HEK293 (cell line): ENCODE measurements at regions not wholly inside any gene's neighbourhood (a gene's known extent, or its start where the extent isn't known, plus 50 kb on each side); places are given as distances from the start of the nearest gene placed in this dataset.
"Not testable (repeated sequence)": the region's sequence is repeated elsewhere in the genome, so short reads cannot be mapped to it uniquely, and the experiment has no call there.

Experiments used
- CTCF ChIA-PET: fragments of 350-600 bp; formaldehyde crosslinking; extraction: SDS; loops from one replicate; lab custom pipeline; 2021; ENCODE audit warnings: antibody characterized with exemption; lab: Yijun Ruan, JAX
- POLR2A ChIA-PET: fragments of 300-600 bp; formaldehyde crosslinking; extraction: SDS; loops from one replicate; lab custom pipeline; 2020; ENCODE audit warnings: antibody characterized with exemption, inconsistent platforms; lab: Yijun Ruan, JAX
- H3K27ac ChIP-seq: fragments of 200-500 bp; sonication (Bioruptor generic); 2 replicates; pipeline ENCODE4 v1.5.1; 2014; ENCODE audit warnings: low read depth, low read length, control low read depth, inconsistent platforms; ENCODE audit errors: extremely low read depth
- H3K36me3 ChIP-seq, 2 experiments: fragments of 200-500 bp in 1 of 2; sonication (Bioruptor generic) in 1 of 2; 1 replicate in 1 of 2; 2 replicates in 1 of 2; pipeline ENCODE4 v1.5.1; 2014 to 2017; ENCODE audit warnings: inconsistent platforms in 2 of 2, low read length in 2 of 2; ENCODE audit not compliant: control insufficient read depth in 2 of 2, insufficient read depth in 1 of 2
- H3K4me1 ChIP-seq: fragments of 200-500 bp; sonication (Bioruptor generic); 2 replicates; pipeline ENCODE4 v1.5.1; 2014; ENCODE audit warnings: mild to moderate bottlenecking, low read length, inconsistent platforms; ENCODE audit not compliant: control insufficient read depth, insufficient read depth
- H3K4me3 ChIP-seq: 2 replicates; pipeline ENCODE4 v1.5.1; 2011; ENCODE audit warnings: low read depth, mild to moderate bottlenecking, control low read depth, low read length, moderate library complexity
- H3K9me3 ChIP-seq: fragments of 200-500 bp; sonication (Bioruptor generic); 2 replicates; pipeline ENCODE4 v1.5.1; 2014; ENCODE audit warnings: low read depth, low read length, inconsistent platforms; ENCODE audit not compliant: control insufficient read depth, insufficient read depth
- GLI2 ChIP-seq: fragments of 450-650 bp; formaldehyde crosslinking; IDR thresholded peaks from 2 replicates; pipeline ENCODE4; 2017; ENCODE audit warnings: missing biosample characterization, missing genetic modification characterization, low read depth, borderline replicate concordance
- HIC1 ChIP-seq: fragments of 450-650 bp; formaldehyde crosslinking; IDR thresholded peaks from 2 replicates; pipeline ENCODE4 v1.5.1; 2016; ENCODE audit warnings: missing biosample characterization, missing genetic modification characterization
- OVOL3 ChIP-seq: fragments of 450-650 bp; formaldehyde crosslinking; IDR thresholded peaks from 2 replicates; pipeline ENCODE4 v1.5.1; 2016; ENCODE audit warnings: missing biosample characterization, missing genetic modification characterization
- SP3 ChIP-seq: fragments of 450-650 bp; formaldehyde crosslinking; IDR thresholded peaks from 2 replicates; pipeline ENCODE4 v1.5.1; 2016; ENCODE audit warnings: missing biosample characterization, missing genetic modification characterization
- ZNF146 ChIP-seq: fragments of 450-650 bp; formaldehyde crosslinking; IDR thresholded peaks from 2 replicates; pipeline ENCODE4 v1.5.1; 2016; ENCODE audit warnings: missing biosample characterization, missing genetic modification characterization
- ZNF324 ChIP-seq: fragments of 450-650 bp; formaldehyde crosslinking; IDR thresholded peaks from 2 replicates; pipeline ENCODE4 v1.5.1; 2016; ENCODE audit warnings: missing biosample characterization, missing genetic modification characterization
- ZNF335 ChIP-seq: fragments of 450-650 bp; formaldehyde crosslinking; conservative IDR thresholded peaks from 2 replicates; pipeline ENCODE4 v1.5.1; 2016; ENCODE audit warnings: missing biosample characterization, missing genetic modification characterization
- ZNF341 ChIP-seq: fragments of 450-650 bp; formaldehyde crosslinking; IDR thresholded peaks from 2 replicates; pipeline ENCODE4; 2016; ENCODE audit warnings: low read depth, missing biosample characterization, missing genetic modification characterization
- ZNF416 ChIP-seq: fragments of 450-650 bp; formaldehyde crosslinking; IDR thresholded peaks from 2 replicates; pipeline ENCODE4 v1.5.1; 2016; ENCODE audit warnings: missing biosample characterization, missing genetic modification characterization
- ZNF423 ChIP-seq: fragments of 450-650 bp; formaldehyde crosslinking; IDR thresholded peaks from 2 replicates; pipeline ENCODE4 v1.5.1; 2016; ENCODE audit warnings: missing biosample characterization, missing genetic modification characterization
- ZNF433 ChIP-seq: fragments of 450-650 bp; formaldehyde crosslinking; IDR thresholded peaks from 2 replicates; pipeline ENCODE4 v1.5.1; 2016; ENCODE audit warnings: missing biosample characterization, missing genetic modification characterization, low read depth
- ZNF600 ChIP-seq: fragments of 450-650 bp; formaldehyde crosslinking; IDR thresholded peaks from 2 replicates; pipeline ENCODE4 v1.5.1; 2016; ENCODE audit warnings: missing biosample characterization, missing genetic modification characterization
- ZNF707 ChIP-seq: fragments of 450-650 bp; formaldehyde crosslinking; IDR thresholded peaks from 2 replicates; pipeline ENCODE4 v1.5.1; 2016; ENCODE audit warnings: missing biosample characterization, missing genetic modification characterization
- ZNF830 ChIP-seq: fragments of 450-650 bp; IDR thresholded peaks from 2 replicates; pipeline ENCODE4 v1.5.0; 2018; ENCODE audit warnings: missing biosample characterization, missing genetic modification characterization, low read depth, mild to moderate bottlenecking, moderate library complexity
- TF ChIP-seq, protein P1 (sequence below): fragments of 450-650 bp; formaldehyde crosslinking; conservative IDR thresholded peaks from 2 replicates; pipeline ENCODE4 v1.5.1; 2016; ENCODE audit warnings: low read depth, missing biosample characterization, missing genetic modification characterization
- TF ChIP-seq, protein P2 (sequence below): fragments of 450-650 bp; formaldehyde crosslinking; IDR thresholded peaks from 2 replicates; pipeline ENCODE4 v1.5.1; 2016; ENCODE audit warnings: missing biosample characterization, missing genetic modification characterization, borderline replicate concordance
- TF ChIP-seq, protein P3 (sequence below): fragments of 450-650 bp; formaldehyde crosslinking; IDR thresholded peaks from 2 replicates; pipeline ENCODE4 v1.5.1; 2016; ENCODE audit warnings: missing biosample characterization, missing genetic modification characterization
- TF ChIP-seq, protein P4 (sequence below): fragments of 450-650 bp; formaldehyde crosslinking; IDR thresholded peaks from 2 replicates; pipeline ENCODE4 v1.5.1; 2016; ENCODE audit warnings: missing biosample characterization, missing genetic modification characterization

- H3K9me3 ChIP-seq, H3K4me1 ChIP-seq, H3K27ac ChIP-seq, CTCF ChIA-PET, H3K4me3 ChIP-seq, POLR2A ChIA-PET, H3K36me3 ChIP-seq: not testable (repeated sequence)
- TF ChIP-seq ZNF707: peak; percentile 84; the same call in 1 of the 2 replicates
Measured at GRCh38 chr1:90348459-90348858, 353.5 kb downstream of the ZNF326 start.

GRCh38 chr1:90347366-90347765, 352.5 kb downstream of the ZNF326 start:
- no peaks in the 10 kb centered on the region for H3K36me3 ChIP-seq
- H3K4me3 ChIP-seq: no peak overlapping the region
- ChIA-PET POLR2A (no interaction called here), CTCF (interaction anchor here (0.7 kb wide), 1 partner anchor 13 kb away, joined by 4 read pairs; no protein-coding TSS in a partner anchor)
- H3K4me1 ChIP-seq: no peaks in the 10 kb centered on the region
- no peak overlapping the region for H3K27ac ChIP-seq
- no peak for TF ChIP-seq ZNF830 (tag by site-specific recombination)
- TF ChIP-seq ZNF423 (tag by site-specific recombination): no peak
- TF ChIP-seq ZNF416 (tag by site-specific recombination): no peak
- TF ChIP-seq, protein P1, sequence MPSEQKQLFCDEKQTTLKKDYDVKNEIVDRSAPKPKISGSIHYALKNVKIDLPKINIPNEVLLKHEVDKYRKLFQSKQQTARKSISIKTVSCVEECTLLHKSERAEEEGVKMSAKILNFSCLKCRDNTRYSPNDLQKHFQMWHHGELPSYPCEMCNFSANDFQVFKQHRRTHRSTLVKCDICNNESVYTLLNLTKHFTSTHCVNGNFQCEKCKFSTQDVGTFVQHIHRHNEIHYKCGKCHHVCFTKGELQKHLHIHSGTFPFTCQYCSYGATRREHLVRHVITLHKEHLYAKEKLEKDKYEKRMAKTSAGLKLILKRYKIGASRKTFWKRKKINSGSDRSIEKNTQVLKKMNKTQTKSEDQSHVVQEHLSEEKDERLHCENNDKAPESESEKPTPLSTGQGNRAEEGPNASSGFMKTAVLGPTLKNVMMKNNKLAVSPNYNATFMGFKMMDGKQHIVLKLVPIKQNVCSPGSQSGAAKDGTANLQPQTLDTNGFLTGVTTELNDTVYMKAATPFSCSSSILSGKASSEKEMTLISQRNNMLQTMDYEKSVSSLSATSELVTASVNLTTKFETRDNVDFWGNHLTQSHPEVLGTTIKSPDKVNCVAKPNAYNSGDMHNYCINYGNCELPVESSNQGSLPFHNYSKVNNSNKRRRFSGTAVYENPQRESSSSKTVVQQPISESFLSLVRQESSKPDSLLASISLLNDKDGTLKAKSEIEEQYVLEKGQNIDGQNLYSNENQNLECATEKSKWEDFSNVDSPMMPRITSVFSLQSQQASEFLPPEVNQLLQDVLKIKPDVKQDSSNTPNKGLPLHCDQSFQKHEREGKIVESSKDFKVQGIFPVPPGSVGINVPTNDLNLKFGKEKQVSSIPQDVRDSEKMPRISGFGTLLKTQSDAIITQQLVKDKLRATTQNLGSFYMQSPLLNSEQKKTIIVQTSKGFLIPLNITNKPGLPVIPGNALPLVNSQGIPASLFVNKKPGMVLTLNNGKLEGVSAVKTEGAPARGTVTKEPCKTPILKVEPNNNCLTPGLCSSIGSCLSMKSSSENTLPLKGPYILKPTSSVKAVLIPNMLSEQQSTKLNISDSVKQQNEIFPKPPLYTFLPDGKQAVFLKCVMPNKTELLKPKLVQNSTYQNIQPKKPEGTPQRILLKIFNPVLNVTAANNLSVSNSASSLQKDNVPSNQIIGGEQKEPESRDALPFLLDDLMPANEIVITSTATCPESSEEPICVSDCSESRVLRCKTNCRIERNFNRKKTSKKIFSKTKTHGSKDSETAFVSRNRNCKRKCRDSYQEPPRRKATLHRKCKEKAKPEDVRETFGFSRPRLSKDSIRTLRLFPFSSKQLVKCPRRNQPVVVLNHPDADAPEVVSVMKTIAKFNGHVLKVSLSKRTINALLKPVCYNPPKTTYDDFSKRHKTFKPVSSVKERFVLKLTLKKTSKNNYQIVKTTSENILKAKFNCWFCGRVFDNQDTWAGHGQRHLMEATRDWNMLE (tag by site-specific recombination): no peak
- TF ChIP-seq, protein P2, sequence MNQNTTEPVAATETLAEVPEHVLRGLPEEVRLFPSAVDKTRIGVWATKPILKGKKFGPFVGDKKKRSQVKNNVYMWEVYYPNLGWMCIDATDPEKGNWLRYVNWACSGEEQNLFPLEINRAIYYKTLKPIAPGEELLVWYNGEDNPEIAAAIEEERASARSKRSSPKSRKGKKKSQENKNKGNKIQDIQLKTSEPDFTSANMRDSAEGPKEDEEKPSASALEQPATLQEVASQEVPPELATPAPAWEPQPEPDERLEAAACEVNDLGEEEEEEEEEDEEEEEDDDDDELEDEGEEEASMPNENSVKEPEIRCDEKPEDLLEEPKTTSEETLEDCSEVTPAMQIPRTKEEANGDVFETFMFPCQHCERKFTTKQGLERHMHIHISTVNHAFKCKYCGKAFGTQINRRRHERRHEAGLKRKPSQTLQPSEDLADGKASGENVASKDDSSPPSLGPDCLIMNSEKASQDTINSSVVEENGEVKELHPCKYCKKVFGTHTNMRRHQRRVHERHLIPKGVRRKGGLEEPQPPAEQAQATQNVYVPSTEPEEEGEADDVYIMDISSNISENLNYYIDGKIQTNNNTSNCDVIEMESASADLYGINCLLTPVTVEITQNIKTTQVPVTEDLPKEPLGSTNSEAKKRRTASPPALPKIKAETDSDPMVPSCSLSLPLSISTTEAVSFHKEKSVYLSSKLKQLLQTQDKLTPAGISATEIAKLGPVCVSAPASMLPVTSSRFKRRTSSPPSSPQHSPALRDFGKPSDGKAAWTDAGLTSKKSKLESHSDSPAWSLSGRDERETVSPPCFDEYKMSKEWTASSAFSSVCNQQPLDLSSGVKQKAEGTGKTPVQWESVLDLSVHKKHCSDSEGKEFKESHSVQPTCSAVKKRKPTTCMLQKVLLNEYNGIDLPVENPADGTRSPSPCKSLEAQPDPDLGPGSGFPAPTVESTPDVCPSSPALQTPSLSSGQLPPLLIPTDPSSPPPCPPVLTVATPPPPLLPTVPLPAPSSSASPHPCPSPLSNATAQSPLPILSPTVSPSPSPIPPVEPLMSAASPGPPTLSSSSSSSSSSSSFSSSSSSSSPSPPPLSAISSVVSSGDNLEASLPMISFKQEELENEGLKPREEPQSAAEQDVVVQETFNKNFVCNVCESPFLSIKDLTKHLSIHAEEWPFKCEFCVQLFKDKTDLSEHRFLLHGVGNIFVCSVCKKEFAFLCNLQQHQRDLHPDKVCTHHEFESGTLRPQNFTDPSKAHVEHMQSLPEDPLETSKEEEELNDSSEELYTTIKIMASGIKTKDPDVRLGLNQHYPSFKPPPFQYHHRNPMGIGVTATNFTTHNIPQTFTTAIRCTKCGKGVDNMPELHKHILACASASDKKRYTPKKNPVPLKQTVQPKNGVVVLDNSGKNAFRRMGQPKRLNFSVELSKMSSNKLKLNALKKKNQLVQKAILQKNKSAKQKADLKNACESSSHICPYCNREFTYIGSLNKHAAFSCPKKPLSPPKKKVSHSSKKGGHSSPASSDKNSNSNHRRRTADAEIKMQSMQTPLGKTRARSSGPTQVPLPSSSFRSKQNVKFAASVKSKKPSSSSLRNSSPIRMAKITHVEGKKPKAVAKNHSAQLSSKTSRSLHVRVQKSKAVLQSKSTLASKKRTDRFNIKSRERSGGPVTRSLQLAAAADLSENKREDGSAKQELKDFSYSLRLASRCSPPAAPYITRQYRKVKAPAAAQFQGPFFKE (tag by site-specific recombination): no peak
- TF ChIP-seq, protein P3, sequence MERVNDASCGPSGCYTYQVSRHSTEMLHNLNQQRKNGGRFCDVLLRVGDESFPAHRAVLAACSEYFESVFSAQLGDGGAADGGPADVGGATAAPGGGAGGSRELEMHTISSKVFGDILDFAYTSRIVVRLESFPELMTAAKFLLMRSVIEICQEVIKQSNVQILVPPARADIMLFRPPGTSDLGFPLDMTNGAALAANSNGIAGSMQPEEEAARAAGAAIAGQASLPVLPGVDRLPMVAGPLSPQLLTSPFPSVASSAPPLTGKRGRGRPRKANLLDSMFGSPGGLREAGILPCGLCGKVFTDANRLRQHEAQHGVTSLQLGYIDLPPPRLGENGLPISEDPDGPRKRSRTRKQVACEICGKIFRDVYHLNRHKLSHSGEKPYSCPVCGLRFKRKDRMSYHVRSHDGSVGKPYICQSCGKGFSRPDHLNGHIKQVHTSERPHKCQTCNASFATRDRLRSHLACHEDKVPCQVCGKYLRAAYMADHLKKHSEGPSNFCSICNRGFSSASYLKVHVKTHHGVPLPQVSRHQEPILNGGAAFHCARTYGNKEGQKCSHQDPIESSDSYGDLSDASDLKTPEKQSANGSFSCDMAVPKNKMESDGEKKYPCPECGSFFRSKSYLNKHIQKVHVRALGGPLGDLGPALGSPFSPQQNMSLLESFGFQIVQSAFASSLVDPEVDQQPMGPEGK: no peak
- TF ChIP-seq ZNF341 (tag by site-specific recombination): no peak
- TF ChIP-seq SP3 (tag by site-specific recombination): no peak
- TF ChIP-seq HIC1: no peak
- TF ChIP-seq GLI2 (tag by site-specific recombination): no peak
- TF ChIP-seq ZNF600 (tag by site-specific recombination): no peak
- TF ChIP-seq, protein P4, sequence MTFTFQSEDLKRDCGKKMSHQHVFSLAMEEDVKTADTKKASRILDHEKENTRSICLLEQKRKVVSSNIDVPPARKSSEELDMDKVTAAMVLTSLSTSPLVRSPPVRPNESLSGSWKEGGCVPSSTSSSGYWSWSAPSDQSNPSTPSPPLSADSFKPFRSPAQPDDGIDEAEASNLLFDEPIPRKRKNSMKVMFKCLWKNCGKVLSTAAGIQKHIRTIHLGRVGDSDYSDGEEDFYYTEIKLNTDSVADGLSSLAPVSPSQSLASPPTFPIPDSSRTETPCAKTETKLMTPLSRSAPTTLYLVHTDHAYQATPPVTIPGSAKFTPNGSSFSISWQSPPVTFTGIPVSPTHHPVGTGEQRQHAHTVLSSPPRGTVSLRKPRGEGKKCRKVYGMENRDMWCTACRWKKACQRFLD (tag by site-specific recombination): no peak
- TF ChIP-seq OVOL3 (tag by site-specific recombination): no peak
- TF ChIP-seq ZNF335 (tag by site-specific recombination): no peak
- TF ChIP-seq ZNF324: no peak
- no peak for TF ChIP-seq ZNF146 (tag by site-specific recombination)
- no peak for TF ChIP-seq ZNF433 (tag by site-specific recombination)
- H3K9me3 ChIP-seq: no peaks in the 10 kb centered on the region
